VCaP (cell line): ENCODE measurements at regions not wholly inside any gene's neighbourhood (a gene's known extent, or its start where the extent isn't known, plus 50 kb on each side); places are given as distances from the start of the nearest gene placed in this dataset.

ENCODE experiments used
- H3K27ac ChIP-seq: fragments of 450-650 bp; 2 replicates; pipeline ENCODE4 v1.5.1; 2017
- TF ChIP-seq, protein P1 (sequence below): fragments of 450-650 bp; conservative IDR thresholded peaks from 2 replicates; pipeline ENCODE4 v1.5.1; 2017; ENCODE audit warnings: mild to moderate bottlenecking, moderate library complexity

DNA sequence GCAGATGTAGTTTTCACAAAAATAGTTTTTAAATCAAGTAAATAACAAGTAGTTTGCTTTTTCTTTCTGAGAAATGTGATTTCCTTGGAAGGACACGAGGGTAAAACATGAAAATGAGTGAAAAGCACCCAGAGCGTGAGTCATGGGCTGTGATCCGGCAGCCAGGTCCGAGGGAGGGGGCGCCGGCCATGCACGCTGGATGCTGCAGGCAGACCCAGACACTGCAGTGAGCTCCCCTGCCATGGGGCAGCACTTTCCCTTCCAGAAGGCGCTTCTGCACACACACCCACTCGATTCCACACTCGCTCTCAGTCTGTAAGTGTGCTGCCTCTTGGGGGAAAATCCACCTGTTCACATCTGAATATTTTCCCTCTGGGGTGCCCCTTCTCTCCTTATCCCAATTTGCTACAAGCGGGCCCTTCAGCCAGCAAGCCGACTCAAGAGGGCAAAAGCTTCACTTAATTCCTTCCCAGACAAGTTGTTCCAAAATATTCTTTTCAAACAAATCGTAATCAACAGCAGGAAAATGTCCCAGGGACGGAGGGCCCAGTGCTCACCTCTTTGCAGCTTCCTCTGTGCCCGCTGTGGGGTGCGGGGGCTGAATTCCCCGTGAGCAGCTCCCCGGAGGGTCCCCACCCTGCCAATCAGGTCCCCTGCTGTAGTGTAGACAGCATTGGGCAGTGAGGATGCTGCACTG lies 87.0 kb upstream of the ID2 start:
- no peak overlapping the region for H3K27ac ChIP-seq
- TF ChIP-seq, protein P1, sequence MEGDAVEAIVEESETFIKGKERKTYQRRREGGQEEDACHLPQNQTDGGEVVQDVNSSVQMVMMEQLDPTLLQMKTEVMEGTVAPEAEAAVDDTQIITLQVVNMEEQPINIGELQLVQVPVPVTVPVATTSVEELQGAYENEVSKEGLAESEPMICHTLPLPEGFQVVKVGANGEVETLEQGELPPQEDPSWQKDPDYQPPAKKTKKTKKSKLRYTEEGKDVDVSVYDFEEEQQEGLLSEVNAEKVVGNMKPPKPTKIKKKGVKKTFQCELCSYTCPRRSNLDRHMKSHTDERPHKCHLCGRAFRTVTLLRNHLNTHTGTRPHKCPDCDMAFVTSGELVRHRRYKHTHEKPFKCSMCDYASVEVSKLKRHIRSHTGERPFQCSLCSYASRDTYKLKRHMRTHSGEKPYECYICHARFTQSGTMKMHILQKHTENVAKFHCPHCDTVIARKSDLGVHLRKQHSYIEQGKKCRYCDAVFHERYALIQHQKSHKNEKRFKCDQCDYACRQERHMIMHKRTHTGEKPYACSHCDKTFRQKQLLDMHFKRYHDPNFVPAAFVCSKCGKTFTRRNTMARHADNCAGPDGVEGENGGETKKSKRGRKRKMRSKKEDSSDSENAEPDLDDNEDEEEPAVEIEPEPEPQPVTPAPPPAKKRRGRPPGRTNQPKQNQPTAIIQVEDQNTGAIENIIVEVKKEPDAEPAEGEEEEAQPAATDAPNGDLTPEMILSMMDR, result no peak

DNA sequence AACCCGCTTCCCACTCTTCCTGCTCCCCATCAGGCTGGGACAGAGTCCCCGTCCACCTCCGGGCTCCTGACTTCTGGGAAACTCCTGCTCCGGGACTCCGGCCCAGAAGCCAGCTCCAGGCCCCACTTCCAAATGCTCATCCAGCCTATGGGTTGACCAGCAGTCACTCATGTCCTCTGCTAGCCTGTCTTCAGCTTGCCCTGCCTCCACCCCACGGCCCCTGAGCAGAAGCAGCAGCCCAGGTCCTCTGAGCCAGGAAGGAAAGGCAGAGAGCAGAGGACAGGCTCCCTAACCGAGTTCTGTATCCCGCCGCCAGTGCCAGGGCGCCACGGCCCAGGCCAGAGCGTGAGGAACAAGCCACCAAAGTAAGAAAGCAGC lies 86.4 kb upstream of the ID2 start:
- TF ChIP-seq, protein P1, result no peak

DNA sequence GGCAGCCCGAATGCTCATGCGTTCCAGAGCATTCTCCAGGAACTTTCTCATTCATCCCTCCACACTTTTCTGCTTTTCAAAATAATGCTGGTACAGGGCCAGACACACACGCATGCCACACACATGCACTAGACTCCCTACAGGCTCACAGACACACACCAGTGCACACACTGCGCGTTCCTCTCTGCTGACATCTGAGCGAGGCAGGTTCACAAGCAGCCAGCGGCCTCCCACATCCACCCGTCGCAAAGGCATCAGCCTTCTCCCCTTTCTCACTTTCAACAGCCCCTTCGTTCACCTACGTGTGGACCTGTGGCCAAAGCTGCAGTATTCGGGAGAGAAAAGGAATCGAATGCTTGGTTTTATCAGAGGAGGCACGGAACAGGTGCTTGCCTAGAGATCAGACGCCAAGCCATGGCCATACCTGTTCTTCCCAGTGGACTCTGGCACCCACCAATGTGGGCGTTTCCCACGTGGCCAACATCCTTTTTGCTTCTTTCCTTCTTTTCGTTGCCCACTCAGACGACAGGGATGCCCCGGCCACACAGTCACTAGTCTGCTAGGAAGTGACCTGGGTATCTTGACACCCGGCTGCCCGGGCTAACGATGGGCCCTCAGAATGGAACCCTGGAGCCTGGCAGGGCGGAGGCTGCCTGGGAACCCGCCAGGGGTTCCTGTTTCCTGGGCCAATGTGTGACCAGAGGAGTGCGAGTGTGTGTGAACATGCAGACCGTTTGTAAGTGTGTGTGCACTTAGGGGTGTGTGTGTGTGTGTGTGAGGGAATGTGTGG lies 85.8 kb upstream of the ID2 start:
- TF ChIP-seq, protein P1, result no peak

More for the DNA sequence above, 86.4 kb upstream of the ID2 start:
- no peak overlapping the region for H3K27ac ChIP-seq

DNA sequence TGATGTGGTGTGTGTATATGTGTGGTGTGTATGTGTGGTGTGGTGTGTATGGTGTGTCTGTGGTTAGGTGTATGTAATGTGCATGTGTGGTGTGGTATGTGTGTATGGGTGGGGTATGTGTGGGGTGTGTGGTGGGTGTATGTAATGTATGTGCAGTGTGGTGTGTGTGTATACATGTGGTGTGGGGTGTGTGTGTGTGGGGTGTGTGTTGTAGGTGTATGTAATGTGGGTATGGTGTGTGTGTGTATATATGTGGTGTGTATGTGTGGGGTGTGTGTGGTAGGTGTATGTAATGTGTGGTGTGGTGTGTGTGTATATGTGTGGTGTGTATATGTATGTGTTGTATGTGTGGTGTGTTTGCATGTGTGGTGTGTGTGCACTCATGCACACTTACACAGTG lies 84.8 kb upstream of the ID2 start:
- H3K27ac ChIP-seq, result no peak overlapping the region
- TF ChIP-seq, protein P1, result no peak

More for the DNA sequence above, 85.8 kb upstream of the ID2 start:
- no peak overlapping the region for H3K27ac ChIP-seq

DNA sequence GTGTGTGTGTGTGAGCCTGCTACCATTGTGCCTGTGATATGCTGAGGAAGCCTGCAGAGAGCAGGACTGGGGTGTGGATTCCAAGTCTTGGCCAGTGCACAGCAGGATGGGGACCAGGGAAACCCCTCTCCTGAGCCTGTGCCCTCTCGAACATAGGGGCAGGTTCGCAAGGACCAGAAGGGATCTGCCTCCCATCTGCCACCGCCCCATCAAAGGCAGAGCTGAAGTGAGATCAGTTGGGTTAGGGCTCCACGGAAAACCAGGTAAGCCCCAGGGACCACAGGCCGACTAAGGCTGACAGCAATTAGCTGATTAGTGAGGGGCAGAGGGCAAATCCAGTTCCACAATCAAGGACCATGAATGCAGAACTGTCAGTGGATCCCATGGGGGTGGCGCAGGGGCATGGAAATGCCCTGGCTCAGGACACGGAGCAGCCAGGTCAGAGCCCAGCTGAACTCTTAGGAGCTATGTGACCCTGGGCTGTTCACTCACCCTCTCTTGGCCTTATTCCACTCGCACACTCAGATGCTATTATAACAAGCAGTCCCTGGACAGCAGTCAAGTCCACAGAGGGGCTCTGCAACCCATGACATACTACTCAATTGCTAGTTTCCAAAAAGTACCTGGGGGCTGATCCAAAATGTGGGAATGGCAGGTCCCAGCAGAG lies 84.2 kb upstream of the ID2 start:
- TF ChIP-seq, protein P1, result no peak
- H3K27ac ChIP-seq, result no peak overlapping the region

DNA sequence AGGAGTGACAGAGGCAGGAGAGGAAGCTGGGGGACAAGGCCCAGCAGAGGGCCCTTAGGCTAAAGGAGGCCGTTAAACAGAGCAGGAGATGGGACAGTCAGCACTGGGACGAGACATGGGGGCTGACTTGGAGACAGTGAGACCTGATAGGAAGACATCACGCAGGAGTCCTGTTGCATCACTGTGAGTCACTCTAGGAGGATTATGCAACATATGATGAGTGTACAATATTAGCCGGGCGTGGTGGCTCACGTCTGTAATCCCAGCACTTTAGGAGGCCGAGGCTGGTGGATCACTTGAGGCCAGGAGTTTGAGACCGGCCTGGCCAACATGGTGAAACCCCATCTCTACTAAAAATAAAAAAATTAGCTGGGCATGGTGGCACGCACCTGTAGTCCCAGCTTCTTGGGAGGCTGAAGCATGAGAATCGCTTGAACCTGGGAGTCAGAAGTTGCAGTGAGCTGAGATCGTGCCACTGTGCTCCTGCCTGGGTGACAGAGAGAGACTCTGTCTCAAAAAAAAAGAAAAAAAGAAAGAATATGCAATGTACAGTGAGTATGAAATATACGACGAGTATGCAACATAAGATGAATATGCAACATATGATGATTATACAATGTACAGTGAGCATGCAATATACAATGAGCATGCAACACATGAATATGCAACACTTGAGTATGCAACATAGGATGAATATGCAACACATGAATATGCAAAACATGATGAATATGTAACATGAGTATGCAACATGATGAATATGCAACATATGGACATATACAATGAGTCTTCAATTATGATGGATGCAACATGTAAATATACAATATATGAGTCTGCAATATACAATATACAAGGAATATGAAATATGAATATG lies 83.3 kb upstream of the ID2 start:
- TF ChIP-seq, protein P1, result no peak
- no peak overlapping the region for H3K27ac ChIP-seq
